H9 (cell line): ENCODE measurements at regions not wholly inside any gene's neighbourhood (a gene's known extent, or its start where the extent isn't known, plus 50 kb on each side); places are given as distances from the start of the nearest gene placed in this dataset.

Experiments used
- DNase-seq: peaks from one replicate; pipeline ENCODE4 v3.0.0-alpha.2; 2017
- H2AFZ ChIP-seq: one replicate; pipeline ENCODE4 v1.6.1; 2013; ENCODE audit warnings: mild to moderate bottlenecking, low read length, control low read depth, moderate library complexity
- H2AK5ac ChIP-seq: 2 replicates; pipeline ENCODE4 v1.6.1; 2013; ENCODE audit warnings: low read length, control low read depth, mixed read lengths; ENCODE audit not compliant: insufficient read length
- H2BK120ac ChIP-seq: one replicate; pipeline ENCODE4 v1.6.1; 2013; ENCODE audit warnings: low read depth, mild to moderate bottlenecking, low read length, control low read depth, inconsistent platforms; ENCODE audit not compliant: poor library complexity, severe bottlenecking
- H2BK12ac ChIP-seq: 2 replicates; pipeline ENCODE4 v1.6.1; 2013; ENCODE audit warnings: low read length, control low read depth, mixed read lengths, low read depth; ENCODE audit not compliant: insufficient read length
- H2BK15ac ChIP-seq: 2 replicates; pipeline ENCODE4 v1.6.1; 2013; ENCODE audit warnings: low read depth, low read length, control low read depth
- H2BK20ac ChIP-seq: one replicate; pipeline ENCODE4 v1.6.1; 2013; ENCODE audit warnings: low read depth, mild to moderate bottlenecking, low read length, control low read depth, inconsistent platforms; ENCODE audit not compliant: poor library complexity, severe bottlenecking
- H2BK5ac ChIP-seq: 2 replicates; pipeline ENCODE4 v1.6.1; 2013; ENCODE audit warnings: low read length, control low read depth, mixed read lengths; ENCODE audit not compliant: insufficient read length
- H3K14ac ChIP-seq: 2 replicates; pipeline ENCODE4 v1.6.1; 2013; ENCODE audit warnings: low read length, control low read depth; ENCODE audit not compliant: insufficient read depth
- H3K18ac ChIP-seq: 2 replicates; pipeline ENCODE4 v1.6.1; 2013; ENCODE audit warnings: low read depth, mild to moderate bottlenecking, mixed read lengths, low read length, control low read depth; ENCODE audit not compliant: insufficient read length
- H3K23ac ChIP-seq: 2 replicates; pipeline ENCODE4 v1.6.1; 2013; ENCODE audit warnings: low read length, control low read depth, mixed read lengths, low read depth; ENCODE audit not compliant: insufficient read length
- H3K23me2 ChIP-seq: 2 replicates; pipeline ENCODE4 v1.6.1; 2013; ENCODE audit warnings: low read depth, mild to moderate bottlenecking, mixed read lengths, low read length, control low read depth; ENCODE audit not compliant: insufficient read length, poor library complexity, severe bottlenecking
- H3K27ac ChIP-seq: 2 replicates; pipeline ENCODE4 v1.5.1; 2013; ENCODE audit warnings: low read length, control low read depth, mixed read lengths, low read depth; ENCODE audit not compliant: insufficient read length
- H3K27me3 ChIP-seq: 2 replicates; pipeline ENCODE4 v1.6.1; 2013; ENCODE audit warnings: low read length, control low read depth, inconsistent platforms; ENCODE audit not compliant: insufficient read depth
- H3K4ac ChIP-seq: 2 replicates; pipeline ENCODE4 v1.6.1; 2013; ENCODE audit warnings: low read depth, mild to moderate bottlenecking, control low read depth, inconsistent platforms, low read length, moderate library complexity
- H3K4me1 ChIP-seq: 2 replicates; pipeline ENCODE4 v1.6.1; 2013; ENCODE audit warnings: low read length, control low read depth, inconsistent platforms; ENCODE audit not compliant: insufficient read depth
- H3K4me2 ChIP-seq: 2 replicates; pipeline ENCODE4 v1.6.1; 2013; ENCODE audit warnings: low read length, control low read depth, mixed read lengths; ENCODE audit not compliant: insufficient read length, insufficient read depth
- H3K56ac ChIP-seq: 2 replicates; pipeline ENCODE4 v1.6.1; 2013; ENCODE audit warnings: low read depth, mild to moderate bottlenecking, mixed read lengths, low read length, control low read depth; ENCODE audit not compliant: insufficient read length
- H3K79me1 ChIP-seq: 2 replicates; pipeline ENCODE4 v1.6.1; 2013; ENCODE audit warnings: low read depth, mild to moderate bottlenecking, moderate library complexity, low read length, control low read depth, inconsistent platforms; ENCODE audit not compliant: insufficient read depth, poor library complexity, severe bottlenecking
- H3K79me2 ChIP-seq: 2 replicates; pipeline ENCODE4 v1.6.1; 2013; ENCODE audit warnings: low read length, control low read depth, inconsistent platforms; ENCODE audit not compliant: insufficient read depth
- H3K9ac ChIP-seq: 2 replicates; pipeline ENCODE4 v1.6.1; 2013; ENCODE audit warnings: low read length, control low read depth, mixed read lengths; ENCODE audit not compliant: insufficient read length; ENCODE audit errors: extremely low read depth
- H3K9me3 ChIP-seq: one replicate; pipeline ENCODE4 v1.6.1; 2013; ENCODE audit warnings: low read depth, low read length, inconsistent platforms; ENCODE audit not compliant: control insufficient read depth
- H3T11ph ChIP-seq: one replicate; pipeline ENCODE4 v1.6.1; 2013; ENCODE audit warnings: mild to moderate bottlenecking, low read length, control low read depth, inconsistent platforms
- H4K20me1 ChIP-seq: one replicate; pipeline ENCODE4 v1.6.1; 2013; ENCODE audit not compliant: control insufficient read depth, insufficient read length, insufficient read depth
- H4K5ac ChIP-seq: 2 replicates; pipeline ENCODE4 v1.6.1; 2013; ENCODE audit warnings: low read depth, mild to moderate bottlenecking, mixed read lengths, low read length, control low read depth; ENCODE audit not compliant: insufficient read length
- H4K8ac ChIP-seq: replicated peaks from 2 replicates; pipeline ENCODE4 v1.6.1; 2013; ENCODE audit warnings: low read length, control low read depth, mixed read lengths, low read depth; ENCODE audit not compliant: insufficient read length
- H4K91ac ChIP-seq: 2 replicates; pipeline ENCODE4 v1.6.1; 2013; ENCODE audit warnings: low read depth, mild to moderate bottlenecking, moderate library complexity, mixed read lengths, low read length, control low read depth; ENCODE audit not compliant: insufficient read length
- H3K27ac Mint-ChIP-seq, 3 experiments: 2 replicates in 2 of 3; 3 replicates in 1 of 3; pipeline ENCODE4 v1.8.0; 2020 to 2021; ENCODE audit warnings: mixed read lengths in 3 of 3, mild to moderate bottlenecking in 1 of 3, moderate library complexity in 1 of 3
- H3K27me3 Mint-ChIP-seq: 2 replicates; pipeline ENCODE4 v1.8.0; 2021; ENCODE audit warnings: low read depth, mild to moderate bottlenecking, moderate library complexity, mixed read lengths
- H3K36me3 Mint-ChIP-seq, 3 experiments: 2 replicates in 2 of 3; 3 replicates in 1 of 3; pipeline ENCODE4 v1.8.0; 2020 to 2021; ENCODE audit warnings: low read depth in 3 of 3, mixed read lengths in 3 of 3; ENCODE audit not compliant: insufficient read depth in 1 of 3
- H3K4me1 Mint-ChIP-seq, 2 experiments: 2 replicates each; pipeline ENCODE4 v1.8.0; 2020; ENCODE audit warnings: mixed read lengths in 2 of 2
- H3K4me3 Mint-ChIP-seq, 2 experiments: 2 replicates in 1 of 2; 3 replicates in 1 of 2; pipeline ENCODE4 v1.8.0; 2020 to 2021; ENCODE audit warnings: mild to moderate bottlenecking in 2 of 2, mixed read lengths in 2 of 2, moderate library complexity in 1 of 2
- H3K9me3 Mint-ChIP-seq, 2 experiments: 2 replicates in 1 of 2; 3 replicates in 1 of 2; pipeline ENCODE4 v1.8.0; 2020; ENCODE audit warnings: mild to moderate bottlenecking in 2 of 2, mixed read lengths in 2 of 2, moderate library complexity in 1 of 2
- WGBS: extraction: QIAGEN DNeasy Blood & Tissue Kit; methylation state at CpG from one replicate; pipeline ENCODE4 v1.1.7; 2013; ENCODE audit warnings: missing lambda C conversion rate, low lambda C conversion rate, mixed read lengths; ENCODE audit not compliant: insufficient read length; ENCODE audit errors: extremely low coverage; 5-methylcytosine and 5-hydroxymethylcytosine counted together
- TF ChIP-seq, protein P1 (sequence below): fragments of 200-600 bp; sonication (generic); conservative IDR thresholded peaks from 3 replicates; pipeline ENCODE4 v1.8.0; 2021; ENCODE audit warnings: antibody characterized with exemption, mild to moderate bottlenecking

DNA sequence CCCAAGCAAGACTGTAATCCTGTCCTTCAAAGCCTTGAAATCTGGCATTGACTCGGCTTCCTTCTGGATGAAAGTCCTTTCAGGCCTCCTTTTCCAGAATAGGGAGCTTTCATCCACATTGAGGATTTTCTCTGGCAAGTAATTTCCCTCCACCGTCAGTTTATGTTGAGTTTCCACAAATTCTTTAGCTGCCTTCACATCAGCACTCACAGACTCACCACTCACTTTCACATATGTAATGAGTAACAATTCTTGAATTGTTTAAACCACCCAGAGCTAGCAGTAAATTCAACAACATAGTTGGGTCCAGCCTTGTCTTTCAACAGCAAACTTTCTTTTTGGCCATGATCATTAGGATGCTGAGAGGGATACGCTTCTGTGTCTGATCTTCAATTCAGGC is 84.3 kb upstream of the PRDM11 start:
- DNase-seq = no peak
- Histone ChIP-seq H3K4me1 (no peaks in the 10 kb centered on the region), H3K9ac (no peak overlapping the region), H2AK5ac (no peak overlapping the region), H2BK20ac (no peak overlapping the region), H3K9me3 (no peaks in the 10 kb centered on the region), H4K8ac (no peak overlapping the region), H3K27ac (no peak overlapping the region), H2AFZ (no peak overlapping the region), H3K27me3 (no peaks in the 10 kb centered on the region), H3K79me1 (no peaks in the 10 kb centered on the region), H3K56ac (no peak overlapping the region), H2BK120ac (no peak overlapping the region), H4K91ac (no peak overlapping the region), H3K4me2 (no peak overlapping the region), H3K18ac (no peak overlapping the region), H2BK15ac (no peak overlapping the region), H3K23me2 (no peaks in the 10 kb centered on the region), H2BK5ac (no peak overlapping the region), H3K23ac (no peak overlapping the region), H4K20me1 (no peaks in the 10 kb centered on the region), H3K14ac (no peak overlapping the region), H2BK12ac (no peak overlapping the region), H3K79me2 (no peaks in the 10 kb centered on the region), H3K4ac (no peak overlapping the region), H3T11ph (no peak overlapping the region), H4K5ac (no peak overlapping the region)
- H3K4me1 Mint-ChIP-seq = peaks cover 11 to 14% of the 10 kb centered on the region in 2 experiments
- no peak overlapping the region for H3K27ac Mint-ChIP-seq
- no peak overlapping the region for H3K4me3 Mint-ChIP-seq
- TF ChIP-seq, protein P1, sequence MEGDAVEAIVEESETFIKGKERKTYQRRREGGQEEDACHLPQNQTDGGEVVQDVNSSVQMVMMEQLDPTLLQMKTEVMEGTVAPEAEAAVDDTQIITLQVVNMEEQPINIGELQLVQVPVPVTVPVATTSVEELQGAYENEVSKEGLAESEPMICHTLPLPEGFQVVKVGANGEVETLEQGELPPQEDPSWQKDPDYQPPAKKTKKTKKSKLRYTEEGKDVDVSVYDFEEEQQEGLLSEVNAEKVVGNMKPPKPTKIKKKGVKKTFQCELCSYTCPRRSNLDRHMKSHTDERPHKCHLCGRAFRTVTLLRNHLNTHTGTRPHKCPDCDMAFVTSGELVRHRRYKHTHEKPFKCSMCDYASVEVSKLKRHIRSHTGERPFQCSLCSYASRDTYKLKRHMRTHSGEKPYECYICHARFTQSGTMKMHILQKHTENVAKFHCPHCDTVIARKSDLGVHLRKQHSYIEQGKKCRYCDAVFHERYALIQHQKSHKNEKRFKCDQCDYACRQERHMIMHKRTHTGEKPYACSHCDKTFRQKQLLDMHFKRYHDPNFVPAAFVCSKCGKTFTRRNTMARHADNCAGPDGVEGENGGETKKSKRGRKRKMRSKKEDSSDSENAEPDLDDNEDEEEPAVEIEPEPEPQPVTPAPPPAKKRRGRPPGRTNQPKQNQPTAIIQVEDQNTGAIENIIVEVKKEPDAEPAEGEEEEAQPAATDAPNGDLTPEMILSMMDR = no peak
- no CpG with 5 or more reads among the region's 3 CpGs for WGBS
- peaks cover 5 to 28% (median 13%) of the 10 kb centered on the region in 3 experiments; a peak in 6 of 7 replicates for H3K36me3 Mint-ChIP-seq
- H3K27me3 Mint-ChIP-seq = no peaks in the 10 kb centered on the region
- peaks cover 23 to 25% of the 10 kb centered on the region in 2 experiments for H3K9me3 Mint-ChIP-seq
